Daoy (cell line): ENCODE measurements at regions not wholly inside any gene's neighbourhood (a gene's known extent, or its start where the extent isn't known, plus 50 kb on each side); places are given as distances from the start of the nearest gene placed in this dataset.

Experiments
- DNase-seq: peaks from one replicate; pipeline ENCODE4 v3.0.0-alpha.2; 2015; ENCODE audit warnings: low read depth

DNA sequence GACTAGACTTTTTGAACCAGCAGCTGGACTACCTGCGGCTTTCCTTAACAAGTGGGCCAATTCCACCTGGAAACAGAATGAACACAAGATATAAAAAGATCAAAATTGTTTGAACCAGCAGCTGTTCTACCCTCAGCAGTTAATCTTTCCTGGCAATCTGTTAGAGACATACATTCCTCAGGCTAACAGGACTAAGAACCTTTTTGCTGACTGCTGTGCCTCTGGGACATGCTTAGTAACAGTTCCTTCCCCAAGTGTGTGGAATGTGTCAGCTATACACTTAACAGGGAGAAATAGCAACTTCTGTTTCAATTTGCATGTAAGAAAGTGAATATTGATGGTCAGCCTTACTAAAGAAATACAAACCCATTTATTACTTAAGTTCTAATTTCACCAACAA, 554.4 kb downstream of the ARAP2 start:
- no peak for DNase-seq

DNA sequence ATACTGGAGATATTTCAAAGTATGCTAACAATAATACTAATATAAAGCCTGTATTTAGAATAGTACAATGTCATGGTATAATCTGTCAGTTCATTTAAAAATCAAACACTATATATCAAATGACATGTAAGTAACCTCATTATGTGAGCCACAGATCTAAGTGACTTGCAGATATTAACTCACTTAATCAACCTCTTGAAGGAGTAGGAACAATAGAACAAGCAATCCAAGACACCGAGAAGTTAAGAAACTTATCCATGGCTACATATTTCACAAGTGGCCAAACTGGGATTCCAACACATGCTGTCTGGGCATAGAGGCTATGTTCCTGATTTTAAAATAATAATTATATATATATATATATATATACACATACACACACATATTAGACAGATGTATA, 554.0 kb downstream of the ARAP2 start:
- DNase-seq = no peak

DNA sequence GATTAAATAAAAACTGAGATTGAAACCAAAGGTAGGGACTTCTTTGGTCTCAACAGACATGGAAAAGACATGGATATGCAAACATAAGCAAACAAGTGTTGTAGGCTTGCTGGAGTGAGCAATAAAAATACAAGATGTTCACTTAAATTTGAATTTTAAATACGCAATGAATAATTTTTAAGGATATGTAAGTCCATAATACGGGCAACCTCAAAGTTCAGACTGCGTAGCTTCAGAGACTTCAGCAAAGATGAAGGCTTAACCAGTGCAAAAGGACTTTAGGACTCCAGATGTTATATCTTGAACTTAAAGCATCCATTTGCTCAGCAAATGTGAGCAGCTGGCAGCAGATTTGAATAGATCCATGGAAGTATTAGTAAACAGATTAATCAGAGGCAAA, 549.3 kb downstream of the ARAP2 start:
- no peak for DNase-seq

DNA sequence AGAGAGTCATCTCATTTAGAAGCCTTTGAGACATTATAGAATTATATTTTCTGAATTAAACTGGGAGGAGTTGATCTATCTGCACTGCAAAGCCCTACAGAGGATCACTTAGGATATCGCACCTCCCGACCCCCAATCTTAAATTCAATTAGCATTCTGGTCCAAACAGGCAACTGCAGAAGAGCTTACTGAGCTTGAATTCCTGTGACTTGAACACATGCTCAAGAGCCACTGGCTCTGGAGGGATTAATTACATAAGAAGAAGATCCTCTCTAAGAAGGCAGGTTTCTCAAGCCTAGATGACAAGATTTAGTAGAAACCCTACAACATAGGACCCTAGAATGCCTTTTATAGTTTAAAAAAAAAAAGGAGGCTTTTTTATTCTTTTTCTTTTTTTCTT, 548.9 kb downstream of the ARAP2 start:
- DNase-seq = no peak

DNA sequence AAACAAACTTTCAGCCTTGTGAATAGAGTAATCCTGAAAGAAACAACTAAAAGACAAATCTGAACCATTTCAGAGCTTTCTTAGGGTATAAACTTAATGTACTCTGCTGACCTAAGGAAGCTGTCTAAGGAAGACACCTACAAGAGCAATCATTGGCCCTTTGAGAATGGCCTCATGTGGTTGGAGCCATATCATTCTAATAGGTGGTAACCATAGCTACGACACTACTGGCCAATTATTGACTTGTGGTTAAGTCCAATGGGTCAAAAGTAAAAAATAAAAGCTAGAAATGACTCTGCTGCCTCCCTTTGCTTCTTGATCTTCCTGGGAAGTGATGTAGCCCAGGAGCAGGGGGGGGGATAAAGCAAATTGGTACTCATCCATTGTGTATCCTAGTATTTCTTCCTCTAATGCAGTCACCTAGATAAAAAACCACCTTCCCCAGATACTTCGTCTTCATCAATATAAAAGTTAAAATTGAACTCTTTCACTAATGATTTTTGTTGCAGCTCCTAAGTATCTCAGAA, 547.0 kb downstream of the ARAP2 start:
- no peak for DNase-seq

DNA sequence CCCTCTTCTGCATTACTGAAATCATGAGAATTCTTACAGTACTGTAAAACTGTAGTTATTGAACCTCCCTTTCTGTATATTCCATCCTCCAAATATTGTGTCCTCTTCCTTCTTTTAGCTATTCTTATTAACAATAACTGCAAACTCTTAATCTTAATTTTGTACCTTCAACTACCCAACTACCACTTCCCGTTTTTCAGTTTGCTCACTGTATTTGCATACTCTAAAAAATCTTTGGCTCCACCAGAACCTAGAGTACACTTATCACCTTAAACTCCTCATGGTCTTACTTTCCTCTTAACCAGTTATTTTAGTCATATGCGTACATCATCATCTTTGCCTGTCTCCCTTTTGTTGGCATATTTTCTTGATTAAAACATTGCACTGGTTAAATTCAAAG, 543.7 kb downstream of the ARAP2 start:
- no peak for DNase-seq

DNA sequence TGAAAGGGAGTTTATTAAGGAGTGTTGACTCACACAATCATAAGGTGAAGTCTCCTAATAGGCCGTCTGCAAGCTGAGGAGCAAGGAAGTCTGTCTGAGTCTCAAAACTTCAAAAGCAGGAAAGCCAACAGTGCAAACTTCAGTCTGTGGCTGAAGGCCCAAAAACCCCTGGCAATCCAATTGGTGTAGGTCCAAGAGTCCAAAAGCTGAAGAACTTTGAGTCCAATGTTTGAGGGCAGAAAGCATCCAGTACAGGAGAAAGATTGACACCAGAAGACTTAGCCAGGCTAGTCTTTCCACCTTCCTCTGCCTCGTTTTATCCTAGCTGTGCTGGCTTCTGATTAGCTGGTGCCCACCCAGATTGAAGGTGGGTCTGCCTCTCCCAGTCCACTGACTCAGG, 535.2 kb downstream of the ARAP2 start:
- no peak for DNase-seq

DNA sequence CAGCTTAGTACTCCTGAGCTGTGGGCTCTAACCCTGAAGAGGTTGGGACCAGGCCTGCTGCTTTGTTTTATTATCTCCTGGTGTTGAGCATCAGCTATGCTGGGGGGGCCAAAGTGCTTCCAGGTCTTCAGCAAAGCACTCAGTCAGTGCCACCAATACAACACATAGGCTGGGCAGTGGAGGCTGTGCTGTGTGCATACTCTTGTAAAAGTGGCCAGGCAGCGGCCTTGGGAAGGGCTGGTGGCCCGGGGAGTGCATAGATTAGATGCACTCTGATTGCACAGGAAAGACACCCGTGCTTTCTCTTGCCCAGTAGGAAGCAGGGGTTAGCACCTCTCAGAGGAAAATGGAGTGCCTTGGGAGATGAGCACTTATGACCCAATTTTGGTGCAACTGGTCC, 534.0 kb downstream of the ARAP2 start:
- DNase-seq = no peak

DNA sequence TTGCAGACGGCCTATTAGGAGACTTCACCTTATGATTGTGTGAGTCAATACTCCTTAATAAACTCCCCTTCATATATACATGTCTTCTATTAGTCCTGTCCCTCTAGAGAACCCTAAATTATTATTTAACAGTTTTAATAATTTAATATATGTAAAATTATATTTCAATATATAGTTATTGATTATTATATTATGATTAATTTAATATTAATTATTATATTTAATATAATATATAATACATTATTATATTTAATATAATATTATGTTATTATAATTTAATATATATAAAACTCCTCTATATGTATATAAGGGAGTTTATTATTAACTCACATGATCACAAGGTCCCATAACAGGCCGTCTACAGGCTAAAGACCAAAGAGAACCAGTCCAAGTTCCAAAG, 533.2 kb downstream of the ARAP2 start:
- no peak for DNase-seq

DNA sequence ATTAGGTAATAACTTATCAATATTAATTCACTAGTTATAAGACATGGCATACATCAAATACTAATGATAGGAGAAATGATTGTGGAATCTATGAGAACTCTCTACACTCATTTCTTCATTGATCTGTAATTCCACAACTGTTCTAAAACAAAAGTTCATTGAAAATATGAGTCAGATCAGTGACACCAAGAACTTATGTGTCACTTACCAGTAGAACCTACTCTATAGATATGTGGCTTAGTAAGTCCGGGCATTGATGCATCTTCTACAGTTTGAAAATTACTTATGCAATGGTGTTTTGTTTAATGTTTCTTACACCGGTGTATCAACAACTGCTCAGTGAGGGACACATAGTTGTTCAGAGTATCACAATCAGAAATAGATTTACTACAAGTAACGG, 520.3 kb downstream of the ARAP2 start:
- DNase-seq = no peak

DNA sequence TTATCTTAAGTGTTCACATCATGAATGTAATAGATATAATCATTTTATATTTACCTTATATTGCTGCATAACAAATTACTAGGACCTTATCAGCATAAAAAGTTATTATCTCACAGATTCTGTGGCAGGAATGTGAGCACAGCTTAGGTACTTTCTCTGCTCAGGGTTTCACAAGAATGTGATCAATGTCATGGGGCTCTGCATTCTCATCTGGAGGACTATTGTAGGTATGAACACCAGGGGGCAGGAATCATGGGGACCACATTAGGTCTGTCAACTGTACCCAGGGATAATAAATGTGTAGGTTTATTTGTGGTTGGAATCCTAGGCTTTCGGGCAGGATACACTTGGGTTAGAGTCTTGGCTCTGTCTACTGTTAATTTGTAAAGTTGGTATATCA, 519.2 kb downstream of the ARAP2 start:
- no peak for DNase-seq

DNA sequence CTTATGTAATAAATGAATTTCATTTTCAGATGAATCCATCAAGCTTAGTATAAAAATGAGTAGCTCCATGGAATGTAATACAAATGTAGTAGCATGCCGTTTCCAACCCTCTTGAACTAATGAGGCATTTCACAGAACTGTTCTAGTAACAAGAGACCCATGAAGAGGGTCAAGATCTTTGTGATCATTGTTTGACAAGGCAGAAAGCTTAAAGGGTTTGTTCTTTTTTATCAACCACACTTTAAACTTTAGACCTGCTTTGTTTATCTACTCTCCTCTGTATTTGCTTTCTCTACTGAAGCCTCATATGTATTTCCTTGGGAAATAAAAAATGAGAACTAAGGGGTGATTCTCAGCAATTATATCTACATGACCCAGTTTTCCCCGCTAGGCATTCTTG, 513.9 kb downstream of the ARAP2 start:
- DNase-seq = no peak

DNA sequence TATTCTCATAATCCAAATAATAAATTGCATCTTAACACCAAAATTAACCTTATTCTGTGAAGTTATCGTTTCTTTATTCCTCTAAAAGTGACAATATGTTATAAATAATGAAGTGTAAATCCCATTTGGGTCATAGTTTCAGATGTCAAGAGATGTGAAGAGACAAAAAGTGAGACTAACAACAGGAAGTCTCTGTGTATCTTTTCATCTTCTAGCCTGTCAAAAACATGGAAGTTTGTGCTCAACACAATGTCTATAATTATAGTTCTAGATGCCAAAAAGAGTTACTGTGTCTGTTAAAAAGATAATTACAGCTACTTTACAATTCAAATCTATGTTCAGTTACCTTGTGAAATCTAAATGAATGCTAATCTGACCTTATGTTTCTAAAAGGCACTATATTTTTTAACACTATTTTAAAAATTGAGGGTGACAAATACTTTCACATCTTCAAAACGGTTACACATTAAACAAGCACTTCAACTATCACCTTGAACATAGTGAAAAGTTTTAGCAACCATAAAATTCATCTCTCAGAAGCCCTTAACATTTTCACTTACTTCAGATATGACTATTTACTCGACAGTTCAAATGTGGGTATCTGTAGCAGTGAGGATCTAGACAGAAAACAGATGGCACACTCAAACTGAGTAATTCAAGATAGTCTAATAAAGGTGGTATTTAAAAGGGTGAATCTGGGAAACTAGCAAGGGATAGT, 509.8 kb downstream of the ARAP2 start:
- DNase-seq = no peak

DNA sequence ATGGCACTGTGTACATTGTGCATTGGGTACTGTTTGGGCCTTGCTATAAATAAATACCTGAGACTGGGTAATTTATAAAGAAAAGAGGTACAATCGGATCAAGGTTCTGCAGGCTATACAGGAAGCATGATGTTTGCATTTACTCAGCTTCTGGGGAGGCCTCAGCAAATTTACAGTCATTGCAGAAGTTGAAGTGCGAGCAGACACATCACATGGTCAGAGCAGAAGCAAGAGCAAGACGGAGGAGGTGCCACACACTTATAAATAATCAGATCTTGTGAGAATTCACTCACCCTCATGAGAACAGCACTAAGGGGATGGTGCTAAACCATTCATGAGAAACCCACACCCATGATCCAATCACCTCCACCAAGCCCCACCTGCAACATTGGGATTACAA, 505.0 kb downstream of the ARAP2 start:
- DNase-seq = no peak

DNA sequence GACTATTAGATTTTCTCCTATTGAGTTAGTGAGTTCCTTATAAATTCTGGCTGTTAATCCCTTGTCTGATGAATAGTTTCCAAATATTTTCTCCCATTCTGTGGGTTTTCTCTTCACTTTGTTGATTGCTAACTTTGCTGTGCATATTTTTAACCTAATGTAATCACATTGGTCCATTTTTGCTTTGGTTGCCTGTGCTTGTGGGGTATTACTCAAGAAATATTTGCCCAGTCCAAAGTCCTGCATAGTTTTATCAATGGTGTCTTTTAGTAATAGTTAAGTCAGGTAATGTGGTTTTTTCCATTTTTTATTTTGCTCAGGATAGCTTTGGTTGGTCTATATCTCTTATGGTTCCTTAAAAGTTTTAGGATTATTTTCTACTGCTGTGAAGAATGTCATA, 490.3 kb downstream of the ARAP2 start:
- DNase-seq = no peak

DNA sequence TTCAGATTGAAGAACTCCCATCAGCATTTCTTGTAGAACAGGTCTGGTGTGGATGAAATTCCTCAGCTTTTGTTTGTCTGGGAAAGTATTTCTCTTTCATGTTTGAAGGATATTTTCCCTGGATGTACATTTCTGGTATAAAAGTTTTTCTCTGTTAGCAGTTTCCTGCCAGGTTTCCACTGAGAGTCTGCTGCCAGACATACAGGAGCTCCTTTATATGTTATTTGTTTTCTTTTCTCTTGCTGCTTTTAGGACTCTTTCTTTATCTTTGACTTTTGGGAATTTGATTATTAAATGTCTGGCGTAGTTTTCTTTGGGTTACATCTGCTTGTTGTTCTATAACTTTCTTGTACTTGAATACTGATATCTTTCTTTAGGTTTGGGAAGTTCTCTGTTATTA, 486.5 kb downstream of the ARAP2 start:
- no peak for DNase-seq

DNA sequence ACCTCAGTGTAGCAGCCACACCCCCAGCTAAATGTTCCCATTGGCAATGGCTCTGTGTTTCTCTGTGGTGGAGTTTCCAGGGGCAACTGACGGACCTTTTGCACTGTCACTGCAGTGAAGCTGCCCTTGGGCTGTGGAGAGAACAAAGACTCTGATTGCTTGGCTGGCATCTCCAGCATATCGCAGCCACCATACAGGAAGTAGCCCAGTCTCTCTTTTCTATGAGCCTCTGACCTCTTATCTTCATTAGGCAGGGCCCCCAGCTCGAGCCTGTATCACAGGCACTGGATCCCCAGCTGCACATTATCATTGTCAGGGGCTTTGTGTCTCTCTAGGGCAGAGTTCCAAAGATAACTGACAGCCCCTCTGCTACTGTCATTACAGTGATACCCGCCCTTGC, 483.5 kb downstream of the ARAP2 start:
- no peak for DNase-seq

DNA sequence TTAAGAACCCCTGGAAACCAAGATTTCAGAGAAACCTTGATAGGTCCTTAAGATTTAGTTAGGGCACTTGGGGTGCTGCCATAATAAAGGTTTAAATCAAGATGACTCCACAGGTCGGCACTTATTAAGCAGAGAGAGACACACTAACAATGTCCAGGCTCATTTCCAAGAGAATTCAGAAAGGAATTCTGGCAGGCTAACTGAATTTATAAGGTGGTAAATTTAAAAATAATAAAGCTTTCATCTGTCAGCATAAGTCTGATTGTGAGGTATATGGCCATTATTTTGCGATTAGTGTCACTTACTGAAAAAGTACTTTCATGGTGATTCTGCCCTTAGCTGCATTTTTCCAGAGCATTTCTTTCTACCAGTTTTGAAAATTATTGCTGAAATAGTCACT, 472.7 kb downstream of the ARAP2 start:
- DNase-seq = no peak

DNA sequence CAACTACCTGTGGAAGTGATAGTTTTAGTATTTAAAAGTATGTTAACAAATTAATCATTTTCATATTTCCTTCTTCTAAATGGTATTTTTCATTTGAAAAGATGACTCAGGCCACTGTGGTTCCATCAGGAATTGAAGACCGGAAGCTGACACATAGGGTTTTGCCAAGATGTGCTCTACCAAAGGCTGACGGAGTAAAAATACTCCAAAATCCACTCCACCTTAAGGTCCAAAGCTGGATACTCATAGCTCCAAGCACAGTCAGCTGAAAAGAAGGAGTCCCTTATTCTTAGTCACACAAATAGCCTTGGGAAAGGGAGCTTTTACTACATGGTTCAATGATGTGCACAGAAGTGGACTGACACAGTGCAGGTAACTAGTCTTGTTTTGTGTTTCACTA, 472.0 kb downstream of the ARAP2 start:
- DNase-seq = peak; percentile 1

DNA sequence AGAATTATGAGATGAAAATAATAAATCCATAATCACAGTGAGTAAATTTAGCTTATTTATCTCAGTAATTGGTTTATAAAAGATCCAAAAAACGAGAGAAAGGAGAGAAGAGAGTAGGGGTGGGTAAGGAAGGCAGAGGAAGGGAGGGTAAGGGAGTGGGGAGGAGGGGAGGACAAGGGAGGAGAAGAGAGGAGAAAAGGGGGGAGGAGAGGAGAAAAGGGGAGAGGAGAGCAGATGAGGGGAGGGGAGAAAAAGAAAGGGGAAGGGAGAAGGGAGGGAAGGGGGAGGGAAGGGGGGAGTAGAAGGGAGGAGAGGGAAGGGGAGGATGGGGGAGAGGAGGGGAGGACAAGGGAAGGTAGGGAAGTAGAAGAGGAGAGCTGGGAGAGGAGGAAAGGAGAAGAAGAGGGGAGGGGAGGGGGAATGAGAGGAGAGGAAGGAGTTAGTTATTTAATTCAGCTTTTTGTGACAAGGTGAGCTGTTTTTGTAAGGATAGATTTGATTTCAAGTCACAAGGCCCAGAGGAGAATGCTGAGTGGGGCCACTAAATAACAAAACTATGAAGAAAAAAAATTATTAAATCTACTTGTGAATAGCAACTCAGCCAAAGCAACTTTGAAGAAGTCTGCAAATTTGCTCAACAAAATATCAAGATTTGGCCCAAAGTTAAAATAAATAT, 454.3 kb downstream of the ARAP2 start:
- DNase-seq = no peak

DNA sequence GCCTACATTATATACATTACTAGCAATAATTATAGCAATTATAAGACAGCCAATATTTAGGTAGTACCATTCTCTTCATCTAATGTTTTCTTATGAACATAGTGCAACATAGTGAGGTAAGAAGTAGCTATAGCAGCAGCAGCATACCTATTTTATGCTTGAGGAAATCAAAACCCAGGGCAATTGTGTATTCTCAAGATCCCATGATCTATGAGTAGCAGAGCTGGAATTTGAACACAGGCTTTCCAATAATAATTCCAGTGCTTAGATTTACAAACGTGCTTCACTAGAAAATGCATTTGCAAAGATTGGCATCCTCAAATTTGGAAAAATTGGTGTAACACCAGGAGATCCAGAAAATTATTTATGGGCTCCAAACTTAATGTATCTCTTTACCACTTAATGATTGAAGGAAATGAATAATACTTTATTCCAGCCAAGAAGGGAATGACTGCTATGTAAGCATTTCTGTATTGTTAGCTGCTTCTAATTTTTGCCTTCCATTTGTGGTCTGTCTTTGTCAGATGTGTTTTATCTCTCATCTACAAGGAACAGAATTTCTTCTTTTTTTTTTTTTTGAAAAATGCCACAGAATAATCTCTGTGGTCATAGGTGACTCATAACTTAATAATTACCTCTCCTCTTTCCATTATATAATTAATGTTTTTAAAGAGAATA, 451.1 kb downstream of the ARAP2 start:
- no peak for DNase-seq

DNA sequence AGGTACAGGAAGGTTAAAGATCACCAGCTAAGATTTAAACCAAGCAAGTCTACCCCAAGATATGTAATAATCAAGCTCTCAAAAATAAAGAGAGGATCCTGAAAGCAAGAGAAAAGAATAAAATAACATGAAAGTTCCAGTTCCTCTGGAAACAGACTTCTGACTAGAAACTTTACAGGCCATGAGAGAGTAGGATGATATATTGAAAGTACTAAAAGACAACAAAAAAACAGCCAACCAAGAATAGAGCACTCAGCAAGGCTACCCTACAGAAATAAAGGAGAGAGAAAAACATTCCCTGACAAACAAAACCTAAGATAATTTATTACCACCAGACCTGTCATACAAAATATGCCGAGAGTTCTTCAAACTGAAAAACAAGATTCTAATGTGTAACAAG, 450.5 kb downstream of the ARAP2 start:
- DNase-seq = no peak

DNA sequence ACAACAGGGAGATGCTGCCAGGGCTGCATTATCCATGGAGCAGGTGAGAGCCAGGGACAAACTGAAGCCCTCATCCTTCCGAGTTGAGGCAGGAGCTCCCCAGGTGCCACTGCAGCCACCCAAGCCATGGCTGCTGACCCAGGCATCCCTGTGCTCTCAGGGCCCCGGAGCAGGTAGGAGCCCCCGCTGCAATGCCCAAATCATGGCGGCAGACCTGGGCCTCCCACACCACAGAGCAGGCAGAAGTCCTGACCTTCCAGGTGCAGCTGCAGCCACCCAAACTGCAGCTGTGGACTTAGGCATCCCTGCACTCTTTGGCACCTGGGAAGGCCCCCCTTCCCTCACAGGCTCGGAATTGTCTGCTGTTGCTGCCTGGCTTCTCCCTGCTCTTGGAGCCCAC, 443.6 kb downstream of the ARAP2 start:
- DNase-seq = no peak
